Neural progenitor cell (in vitro differentiated cells): ENCODE measurements at regions not wholly inside any gene's neighbourhood (a gene's known extent, or its start where the extent isn't known, plus 50 kb on each side); places are given as distances from the start of the nearest gene placed in this dataset.

Experiments
- DNase-seq: peaks from one replicate; pipeline ENCODE4 v3.0.0-alpha.2; 2016; ENCODE audit warnings: low spot score
- H2AFZ ChIP-seq: fragments of 200-600 bp; sonication (generic); replicated peaks from 2 replicates; pipeline ENCODE4 v1.6.1; 2016; ENCODE audit warnings: antibody characterized with exemption
- H3F3A ChIP-seq: fragments of 200-600 bp; sonication (generic); 2 replicates; pipeline ENCODE4 v1.6.1; 2016; ENCODE audit warnings: antibody characterized with exemption, low read depth
- H3K27ac ChIP-seq: fragments of 200-600 bp; sonication (generic); 2 replicates; pipeline ENCODE4 v1.5.1; 2016; ENCODE audit warnings: mild to moderate bottlenecking
- H3K27me3 ChIP-seq: fragments of 200-600 bp; sonication (generic); 2 replicates; pipeline ENCODE4 v1.6.1; 2016; ENCODE audit warnings: mild to moderate bottlenecking, moderate library complexity
- H3K36me3 ChIP-seq: fragments of 200-600 bp; sonication (generic); 2 replicates; pipeline ENCODE4 v1.5.1; 2016
- H3K4me1 ChIP-seq: fragments of 200-600 bp; sonication (generic); 2 replicates; pipeline ENCODE4 v1.6.1; 2016; ENCODE audit warnings: mixed run types
- H3K4me2 ChIP-seq: fragments of 200-600 bp; sonication (generic); 2 replicates; pipeline ENCODE4 v1.6.1; 2016
- H3K4me3 ChIP-seq: fragments of 200-600 bp; sonication (generic); 2 replicates; pipeline ENCODE4 v1.5.1; 2016
- H3K79me2 ChIP-seq: fragments of 200-600 bp; sonication (generic); 2 replicates; pipeline ENCODE4 v1.6.1; 2016; ENCODE audit warnings: low read depth
- H3K9ac ChIP-seq: fragments of 200-600 bp; sonication (generic); 2 replicates; pipeline ENCODE4 v1.6.1; 2016
- H3K9me3 ChIP-seq: fragments of 200-600 bp; sonication (generic); 2 replicates; pipeline ENCODE4 v1.5.1; 2016; ENCODE audit warnings: low read depth
- H4K20me1 ChIP-seq: fragments of 200-600 bp; sonication (generic); 2 replicates; pipeline ENCODE4 v1.6.1; 2016; ENCODE audit warnings: low read depth
- H3K27ac Mint-ChIP-seq: 3 replicates; pipeline ENCODE4 v1.8.0; 2021; ENCODE audit warnings: mixed read lengths
- H3K27me3 Mint-ChIP-seq: 2 replicates; pipeline ENCODE4 v1.8.0; 2022; ENCODE audit warnings: low read depth, mild to moderate bottlenecking, inconsistent platforms, moderate library complexity, mixed read lengths; ENCODE audit not compliant: insufficient read depth
- H3K36me3 Mint-ChIP-seq: 3 replicates; pipeline ENCODE4 v1.8.0; 2021; ENCODE audit warnings: mixed read lengths
- H3K4me1 Mint-ChIP-seq: 3 replicates; pipeline ENCODE4 v1.8.0; 2021; ENCODE audit warnings: mixed read lengths
- H3K4me3 Mint-ChIP-seq: 3 replicates; pipeline ENCODE4 v1.8.0; 2021; ENCODE audit warnings: mild to moderate bottlenecking, moderate library complexity, mixed read lengths
- H3K9me3 Mint-ChIP-seq: 3 replicates; pipeline ENCODE4 v1.8.0; 2020; ENCODE audit warnings: mixed read lengths
- CTCF ChIP-seq: fragments of 200-600 bp; sonication (generic); IDR thresholded peaks from 2 replicates; pipeline ENCODE4 v1.5.1; 2017; ENCODE audit warnings: antibody characterized with exemption, mild to moderate bottlenecking
- EZH2 ChIP-seq: fragments of 200-600 bp; sonication (generic); IDR thresholded peaks from 2 replicates; pipeline ENCODE4 v1.6.1; 2017; ENCODE audit warnings: antibody characterized with exemption, mild to moderate bottlenecking, moderate library complexity
- EZH2phosphoT487 ChIP-seq: fragments of 200-600 bp; sonication (generic); IDR thresholded peaks from 2 replicates; pipeline ENCODE4 v1.6.1; 2017; ENCODE audit warnings: antibody characterized with exemption

- Histone ChIP-seq H3K4me3 (no peak overlapping the region), H3K9ac (no peak overlapping the region), H3K4me2 (no peak overlapping the region), H3K79me2 (no peaks in the 10 kb centered on the region), H2AFZ (no peak overlapping the region), H4K20me1 (no peaks in the 10 kb centered on the region), H3K27ac (no peak overlapping the region), H3K4me1 (peaks cover 23% of the 10 kb centered on the region), H3K36me3 (no peaks in the 10 kb centered on the region), H3F3A (no peaks in the 10 kb centered on the region), H3K27me3 (no peaks in the 10 kb centered on the region), H3K9me3 (no peaks in the 10 kb centered on the region)
- peaks cover 11% of the 10 kb centered on the region for H3K4me1 Mint-ChIP-seq
- H3K9me3 Mint-ChIP-seq, result no peaks in the 10 kb centered on the region
- peaks cover 3% of the 10 kb centered on the region for H3K27me3 Mint-ChIP-seq
- TF ChIP-seq EZH2 (no peak), EZH2phosphoT487 (no peak), CTCF (no peak)
- no peak overlapping the region for H3K27ac Mint-ChIP-seq
- H3K4me3 Mint-ChIP-seq, result no peak overlapping the region
- no peak for DNase-seq
- H3K36me3 Mint-ChIP-seq, result no peaks in the 10 kb centered on the region
These were observed 374.2 kb downstream of the EFNA5 start for GRCh38 chr5:107296572-107296971.

- no peak for TF ChIP-seq EZH2phosphoT487
- no peak for TF ChIP-seq CTCF
- TF ChIP-seq EZH2, result no peak
- Histone ChIP-seq H3K27me3 (no peaks in the 10 kb centered on the region), H3F3A (no peaks in the 10 kb centered on the region), H4K20me1 (no peaks in the 10 kb centered on the region), H3K9me3 (no peaks in the 10 kb centered on the region), H3K4me3 (no peak overlapping the region), H3K27ac (no peak overlapping the region), H3K4me1 (peaks cover 17% of the 10 kb centered on the region), H2AFZ (no peak overlapping the region), H3K36me3 (no peaks in the 10 kb centered on the region), H3K9ac (no peak overlapping the region), H3K4me2 (no peak overlapping the region), H3K79me2 (no peaks in the 10 kb centered on the region)
- Mint-ChIP-seq H3K4me3 (no peak overlapping the region), H3K27me3 (peaks cover 3% of the 10 kb centered on the region), H3K36me3 (no peaks in the 10 kb centered on the region), H3K9me3 (no peaks in the 10 kb centered on the region), H3K27ac (no peak overlapping the region), H3K4me1 (peaks cover 4% of the 10 kb centered on the region)
- no peak for DNase-seq
These were observed 374.8 kb downstream of the EFNA5 start for GRCh38 chr5:107295914-107296313.

GRCh38 chr5:107294669-107295068, 376.1 kb downstream of the EFNA5 start:
- H3K36me3 Mint-ChIP-seq, result no peaks in the 10 kb centered on the region
- H3K27me3 ChIP-seq, result no peaks in the 10 kb centered on the region
- no peak overlapping the region for H3K27ac Mint-ChIP-seq
- H4K20me1 ChIP-seq, result no peaks in the 10 kb centered on the region
- H3K27me3 Mint-ChIP-seq, result peaks cover 3% of the 10 kb centered on the region
- no peaks in the 10 kb centered on the region for H3K36me3 ChIP-seq
- no peak overlapping the region for H3K4me2 ChIP-seq
- H3K27ac ChIP-seq, result no peak overlapping the region
- H3K4me1 ChIP-seq, result peaks cover 12% of the 10 kb centered on the region
- TF ChIP-seq EZH2 (no peak), EZH2phosphoT487 (no peak), CTCF (no peak)
- no peak overlapping the region for H3K4me3 Mint-ChIP-seq
- H3K9me3 ChIP-seq, result no peaks in the 10 kb centered on the region
- H3K4me3 ChIP-seq, result no peak overlapping the region
- H3K9me3 Mint-ChIP-seq, result no peaks in the 10 kb centered on the region
- no peaks in the 10 kb centered on the region for H3K79me2 ChIP-seq
- no peaks in the 10 kb centered on the region for H3F3A ChIP-seq
- no peaks in the 10 kb centered on the region for H3K4me1 Mint-ChIP-seq
- no peak overlapping the region for H3K9ac ChIP-seq
- no peak for DNase-seq
- no peak overlapping the region for H2AFZ ChIP-seq

- no peaks in the 10 kb centered on the region for H3K27me3 ChIP-seq
- Mint-ChIP-seq H3K27ac (no peak overlapping the region), H3K27me3 (peaks cover 3% of the 10 kb centered on the region), H3K9me3 (no peaks in the 10 kb centered on the region), H3K4me3 (no peak overlapping the region), H3K36me3 (no peaks in the 10 kb centered on the region), H3K4me1 (no peaks in the 10 kb centered on the region)
- H3K4me3 ChIP-seq, result no peak overlapping the region
- no peak overlapping the region for H3K27ac ChIP-seq
- H3K4me1 ChIP-seq, result peaks cover 12% of the 10 kb centered on the region
- no peak overlapping the region for H2AFZ ChIP-seq
- DNase-seq, result no peak
- no peak overlapping the region for H3K4me2 ChIP-seq
- H4K20me1 ChIP-seq, result no peaks in the 10 kb centered on the region
- no peak overlapping the region for H3K9ac ChIP-seq
- H3K9me3 ChIP-seq, result no peaks in the 10 kb centered on the region
- no peaks in the 10 kb centered on the region for H3F3A ChIP-seq
- TF ChIP-seq CTCF (no peak), EZH2phosphoT487 (no peak), EZH2 (no peak)
- H3K79me2 ChIP-seq, result no peaks in the 10 kb centered on the region
- no peaks in the 10 kb centered on the region for H3K36me3 ChIP-seq
These were observed 376.6 kb downstream of the EFNA5 start for GRCh38 chr5:107294211-107294550.
